ENCODE measurements at regions not wholly inside any gene's neighbourhood (a gene's known extent, or its start where the extent isn't known, plus 50 kb on each side); places are given as distances from the start of the nearest gene placed in this dataset.

DNA sequence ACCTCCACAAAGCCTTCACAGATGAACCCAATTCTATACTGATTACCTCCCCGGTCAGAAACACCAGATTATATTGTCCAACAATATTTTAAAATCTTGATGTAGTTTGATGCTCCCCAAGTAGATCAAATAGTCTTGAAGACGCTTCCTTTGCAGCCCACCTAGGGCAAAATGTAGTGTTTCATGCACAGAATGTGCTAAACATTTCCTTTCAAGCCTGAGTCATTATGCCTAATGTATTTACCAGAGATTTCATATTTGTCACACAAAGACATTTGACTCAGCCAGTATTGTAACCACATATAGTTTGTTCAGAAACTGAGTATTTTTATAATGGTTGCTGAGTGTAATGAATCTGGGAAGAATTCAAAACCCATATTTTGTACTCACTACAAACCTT is 1396.8 kb downstream of the LRRC4C start:
- Mint-ChIP-seq H3K27me3 (ENCODE audit: low read depth) (no peaks in the 10 kb centered on the region), H3K4me1 (peaks cover 9% of the 10 kb centered on the region), H3K9me3 (peaks cover 8% of the 10 kb centered on the region), H3K36me3 (no peaks in the 10 kb centered on the region), H3K4me3 (no peak overlapping the region), H3K27ac (no peak overlapping the region)
- TF ChIP-seq, protein P1, sequence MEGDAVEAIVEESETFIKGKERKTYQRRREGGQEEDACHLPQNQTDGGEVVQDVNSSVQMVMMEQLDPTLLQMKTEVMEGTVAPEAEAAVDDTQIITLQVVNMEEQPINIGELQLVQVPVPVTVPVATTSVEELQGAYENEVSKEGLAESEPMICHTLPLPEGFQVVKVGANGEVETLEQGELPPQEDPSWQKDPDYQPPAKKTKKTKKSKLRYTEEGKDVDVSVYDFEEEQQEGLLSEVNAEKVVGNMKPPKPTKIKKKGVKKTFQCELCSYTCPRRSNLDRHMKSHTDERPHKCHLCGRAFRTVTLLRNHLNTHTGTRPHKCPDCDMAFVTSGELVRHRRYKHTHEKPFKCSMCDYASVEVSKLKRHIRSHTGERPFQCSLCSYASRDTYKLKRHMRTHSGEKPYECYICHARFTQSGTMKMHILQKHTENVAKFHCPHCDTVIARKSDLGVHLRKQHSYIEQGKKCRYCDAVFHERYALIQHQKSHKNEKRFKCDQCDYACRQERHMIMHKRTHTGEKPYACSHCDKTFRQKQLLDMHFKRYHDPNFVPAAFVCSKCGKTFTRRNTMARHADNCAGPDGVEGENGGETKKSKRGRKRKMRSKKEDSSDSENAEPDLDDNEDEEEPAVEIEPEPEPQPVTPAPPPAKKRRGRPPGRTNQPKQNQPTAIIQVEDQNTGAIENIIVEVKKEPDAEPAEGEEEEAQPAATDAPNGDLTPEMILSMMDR (IDR thresholded peaks at IDR 0.05; ENCODE audit: unreplicated experiment): no peak
- no peak for DNase-seq (ENCODE audit: low spot score in 2 of 2, unreplicated experiment in 2 of 2)

DNA sequence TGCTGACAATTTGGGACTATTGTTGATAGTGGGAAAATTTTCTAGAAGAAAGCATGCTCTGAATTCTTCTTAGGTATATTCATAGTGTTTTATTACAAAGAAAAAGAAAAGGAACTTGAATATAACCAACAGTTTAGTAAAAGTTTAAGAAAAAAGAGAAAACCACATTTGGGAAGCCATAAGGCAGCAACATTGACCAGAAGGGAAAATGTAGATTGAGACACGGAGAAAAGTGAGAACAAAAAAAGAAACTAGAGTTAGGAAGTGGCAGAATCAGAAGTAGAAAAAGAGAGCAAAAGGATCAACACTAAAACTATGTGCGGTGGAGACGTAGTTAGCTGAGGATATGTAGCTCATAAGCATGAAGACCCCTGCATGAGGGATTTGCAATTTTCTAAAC is 1398.2 kb downstream of the LRRC4C start:
- peaks cover 9% of the 10 kb centered on the region for H3K4me1 Mint-ChIP-seq
- H3K27ac Mint-ChIP-seq: no peak overlapping the region
- peaks cover 8% of the 10 kb centered on the region for H3K9me3 Mint-ChIP-seq
- no peak overlapping the region for H3K4me3 Mint-ChIP-seq
- H3K36me3 Mint-ChIP-seq: no peaks in the 10 kb centered on the region
- H3K27me3 Mint-ChIP-seq (ENCODE audit: low read depth): no peaks in the 10 kb centered on the region
- no peak for DNase-seq (ENCODE audit: low spot score in 2 of 2, unreplicated experiment in 2 of 2)
- TF ChIP-seq, protein P1 (IDR thresholded peaks at IDR 0.05; ENCODE audit: unreplicated experiment): no peak

GRCh38 chr11:40054631-40055030 is 1404.8 kb downstream of the LRRC4C start:
- no peak overlapping the region for H3K27ac Mint-ChIP-seq
- DNase-seq (ENCODE audit: low spot score in 2 of 2, unreplicated experiment in 2 of 2): no peak
- H3K4me1 Mint-ChIP-seq: no peaks in the 10 kb centered on the region
- H3K27me3 Mint-ChIP-seq (ENCODE audit: low read depth): no peaks in the 10 kb centered on the region
- no peaks in the 10 kb centered on the region for H3K36me3 Mint-ChIP-seq
- no peak overlapping the region for H3K4me3 Mint-ChIP-seq
- TF ChIP-seq, protein P1 (IDR thresholded peaks at IDR 0.05; ENCODE audit: unreplicated experiment): no peak
- peaks cover 1% of the 10 kb centered on the region for H3K9me3 Mint-ChIP-seq

GRCh38 chr11:40045312-40045711 is 1414.1 kb downstream of the LRRC4C start:
- Mint-ChIP-seq H3K4me1 (no peaks in the 10 kb centered on the region), H3K27ac (no peak overlapping the region), H3K9me3 (peaks cover 27% of the 10 kb centered on the region), H3K4me3 (no peak overlapping the region), H3K27me3 (ENCODE audit: low read depth) (no peaks in the 10 kb centered on the region), H3K36me3 (no peaks in the 10 kb centered on the region)
- no peak for DNase-seq (ENCODE audit: low spot score in 2 of 2, unreplicated experiment in 2 of 2)
- TF ChIP-seq, protein P1 (IDR thresholded peaks at IDR 0.05; ENCODE audit: unreplicated experiment): no peak

DNA sequence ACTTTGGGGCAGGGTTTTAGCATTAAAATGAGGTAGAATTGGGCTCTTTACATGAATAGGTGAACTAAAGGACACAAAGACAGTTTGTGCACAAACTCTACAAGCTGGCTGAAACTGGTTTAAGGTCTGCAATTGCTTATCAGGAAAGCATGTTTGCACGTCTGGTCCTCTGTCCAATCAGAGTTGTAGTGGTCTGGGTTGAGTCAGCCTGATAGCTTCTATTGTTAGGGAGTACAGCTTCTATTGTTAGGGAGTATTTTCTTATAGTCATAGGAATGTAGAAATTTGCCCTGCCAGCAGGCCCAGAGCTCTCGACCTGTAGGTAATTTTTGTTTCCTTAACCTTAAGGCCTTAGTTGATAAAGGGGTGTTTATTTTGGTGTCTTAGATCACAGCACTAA is 1422.4 kb downstream of the LRRC4C start:
- Mint-ChIP-seq H3K4me3 (no peak overlapping the region), H3K27me3 (ENCODE audit: low read depth) (no peaks in the 10 kb centered on the region), H3K27ac (no peak overlapping the region), H3K4me1 (peaks cover 20% of the 10 kb centered on the region), H3K9me3 (peaks cover 36% of the 10 kb centered on the region), H3K36me3 (no peaks in the 10 kb centered on the region)
- TF ChIP-seq, protein P1 (IDR thresholded peaks at IDR 0.05; ENCODE audit: unreplicated experiment): no peak
- DNase-seq (ENCODE audit: low spot score in 2 of 2, unreplicated experiment in 2 of 2): no peak

- no peaks in the 10 kb centered on the region for H3K27me3 Mint-ChIP-seq (ENCODE audit: low read depth)
- TF ChIP-seq, protein P1 (IDR thresholded peaks at IDR 0.05; ENCODE audit: unreplicated experiment): no peak
- no peak for DNase-seq (ENCODE audit: low spot score in 2 of 2, unreplicated experiment in 2 of 2)
- H3K27ac Mint-ChIP-seq: no peak overlapping the region
- peaks cover 3% of the 10 kb centered on the region for H3K36me3 Mint-ChIP-seq
- H3K9me3 Mint-ChIP-seq: peaks cover 21% of the 10 kb centered on the region
- H3K4me3 Mint-ChIP-seq: no peak overlapping the region
- peaks cover 47% of the 10 kb centered on the region for H3K4me1 Mint-ChIP-seq
These were observed 1427.1 kb downstream of the LRRC4C start for GRCh38 chr11:40032331-40032730.
